MM.1S (cell line): ENCODE measurements at regions not wholly inside any gene's neighbourhood (a gene's known extent, or its start where the extent isn't known, plus 50 kb on each side); places are given as distances from the start of the nearest gene placed in this dataset.

Source experiments
- EZH2phosphoT487 ChIP-seq: fragments of 300-600 bp; sonication (generic); IDR thresholded peaks from 2 replicates; pipeline ENCODE4 v1.6.1; 2018; ENCODE audit warnings: antibody characterized with exemption, low read length
- TF ChIP-seq, protein P1 (sequence below): fragments of 300-600 bp; sonication (generic); IDR thresholded peaks from 2 replicates; pipeline ENCODE4 v1.5.1; 2016; ENCODE audit warnings: antibody characterized with exemption, low read length, mixed read lengths

DNA sequence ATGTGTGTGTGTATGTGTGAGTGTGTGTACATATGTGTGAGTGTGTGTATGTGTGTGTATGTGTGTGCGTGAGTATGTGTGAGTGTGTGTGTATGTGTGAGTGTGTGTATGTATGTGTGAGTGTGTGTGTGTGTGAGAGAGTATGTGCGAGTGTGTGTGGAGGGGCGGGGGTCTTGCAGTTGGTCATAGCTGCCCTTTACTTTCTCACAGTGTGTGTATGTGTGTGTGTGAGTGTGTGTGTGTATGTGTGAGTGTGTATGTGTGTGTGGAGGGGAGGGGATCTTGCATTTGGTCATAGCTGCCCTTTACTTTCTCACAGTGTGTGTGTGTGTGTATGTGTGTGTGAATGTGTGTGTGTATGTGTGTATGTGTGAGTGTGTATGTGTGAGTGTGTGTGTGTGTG, 74.8 kb upstream of the ENPP6 start:
- TF ChIP-seq, protein P1, sequence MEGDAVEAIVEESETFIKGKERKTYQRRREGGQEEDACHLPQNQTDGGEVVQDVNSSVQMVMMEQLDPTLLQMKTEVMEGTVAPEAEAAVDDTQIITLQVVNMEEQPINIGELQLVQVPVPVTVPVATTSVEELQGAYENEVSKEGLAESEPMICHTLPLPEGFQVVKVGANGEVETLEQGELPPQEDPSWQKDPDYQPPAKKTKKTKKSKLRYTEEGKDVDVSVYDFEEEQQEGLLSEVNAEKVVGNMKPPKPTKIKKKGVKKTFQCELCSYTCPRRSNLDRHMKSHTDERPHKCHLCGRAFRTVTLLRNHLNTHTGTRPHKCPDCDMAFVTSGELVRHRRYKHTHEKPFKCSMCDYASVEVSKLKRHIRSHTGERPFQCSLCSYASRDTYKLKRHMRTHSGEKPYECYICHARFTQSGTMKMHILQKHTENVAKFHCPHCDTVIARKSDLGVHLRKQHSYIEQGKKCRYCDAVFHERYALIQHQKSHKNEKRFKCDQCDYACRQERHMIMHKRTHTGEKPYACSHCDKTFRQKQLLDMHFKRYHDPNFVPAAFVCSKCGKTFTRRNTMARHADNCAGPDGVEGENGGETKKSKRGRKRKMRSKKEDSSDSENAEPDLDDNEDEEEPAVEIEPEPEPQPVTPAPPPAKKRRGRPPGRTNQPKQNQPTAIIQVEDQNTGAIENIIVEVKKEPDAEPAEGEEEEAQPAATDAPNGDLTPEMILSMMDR = no peak
- TF ChIP-seq EZH2phosphoT487 = no peak
